Rectal smooth muscle tissue (tissue), 1 donor: ENCODE measurements at regions not wholly inside any gene's neighbourhood (a gene's known extent, or its start where the extent isn't known, plus 50 kb on each side); places are given as distances from the start of the nearest gene placed in this dataset.

ENCODE experiments used
- H3K27ac ChIP-seq: one replicate; pipeline ENCODE4 v1.7.0; 2013; ENCODE audit warnings: low read depth, low read length, inconsistent platforms
- H3K27me3 ChIP-seq: one replicate; pipeline ENCODE4 v1.7.0; 2013; ENCODE audit warnings: low read length; ENCODE audit not compliant: control insufficient read depth, insufficient read depth
- H3K36me3 ChIP-seq: one replicate; pipeline ENCODE4 v1.7.0; 2013; ENCODE audit warnings: low read length; ENCODE audit not compliant: control insufficient read depth, insufficient read depth
- H3K4me1 ChIP-seq: one replicate; pipeline ENCODE4 v1.7.0; 2013; ENCODE audit warnings: low read length; ENCODE audit not compliant: control insufficient read depth, insufficient read depth
- H3K4me3 ChIP-seq: one replicate; pipeline ENCODE4 v1.7.0; 2013; ENCODE audit warnings: low read length
- H3K9ac ChIP-seq: one replicate; pipeline ENCODE4 v1.7.0; 2013; ENCODE audit warnings: low read length

GRCh38 chr22:27437570-27437969 lies 364.0 kb downstream of the MN1 start:
- H3K4me3 ChIP-seq = no peak overlapping the region
- H3K4me1 ChIP-seq = no peaks in the 10 kb centered on the region
- H3K27ac ChIP-seq = peak overlapping the region; percentile 9
- H3K9ac ChIP-seq = no peak overlapping the region
- no peaks in the 10 kb centered on the region for H3K27me3 ChIP-seq
- no peaks in the 10 kb centered on the region for H3K36me3 ChIP-seq

DNA sequence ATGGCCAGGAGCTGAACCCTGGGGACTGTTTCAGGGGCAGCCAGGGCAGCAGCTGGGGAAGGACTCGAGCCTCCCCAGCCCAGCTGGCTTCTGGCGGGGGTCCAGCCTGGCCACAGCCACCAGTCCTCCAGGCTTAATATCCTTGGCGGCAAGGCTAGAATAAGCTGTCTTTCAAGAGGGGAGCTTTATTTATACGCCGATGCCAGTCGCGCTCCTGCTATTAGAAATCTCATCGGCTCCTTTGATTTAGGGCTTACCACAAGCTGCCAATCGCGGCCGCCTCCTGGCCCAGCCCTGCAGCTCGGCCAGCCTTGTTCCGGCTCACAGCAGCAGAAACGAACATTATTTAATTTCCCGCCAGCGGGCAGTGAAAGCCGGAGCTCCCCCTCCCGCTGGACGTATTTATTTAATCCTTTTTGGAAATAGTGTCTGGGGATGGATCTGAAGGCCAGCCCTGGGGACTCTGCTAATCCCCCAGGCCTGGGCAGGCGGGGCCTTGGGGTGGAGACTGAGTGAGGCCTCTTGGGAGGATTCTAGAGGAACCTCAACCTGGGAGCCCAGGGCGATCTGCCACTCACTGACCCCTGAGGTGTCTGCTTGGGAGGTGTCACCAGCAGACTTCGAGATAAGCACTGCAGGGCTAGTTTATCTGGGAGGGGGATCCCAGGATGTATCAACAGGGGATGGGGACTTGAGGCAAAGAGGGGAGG lies 363.1 kb downstream of the MN1 start:
- Histone ChIP-seq H3K36me3 (no peaks in the 10 kb centered on the region), H3K27ac (no peak overlapping the region), H3K27me3 (no peaks in the 10 kb centered on the region), H3K9ac (no peak overlapping the region), H3K4me1 (no peaks in the 10 kb centered on the region), H3K4me3 (no peak overlapping the region)

- H3K4me1 ChIP-seq = no peaks in the 10 kb centered on the region
- H3K36me3 ChIP-seq = no peaks in the 10 kb centered on the region
- no peak overlapping the region for H3K4me3 ChIP-seq
- no peak overlapping the region for H3K27ac ChIP-seq
- H3K9ac ChIP-seq = no peak overlapping the region
- no peaks in the 10 kb centered on the region for H3K27me3 ChIP-seq
Observed at GRCh38 chr22:27439131-27439530, 362.4 kb downstream of the MN1 start.

- Histone ChIP-seq H3K27ac (no peak overlapping the region), H3K9ac (no peak overlapping the region), H3K27me3 (no peaks in the 10 kb centered on the region), H3K4me3 (no peak overlapping the region), H3K36me3 (no peaks in the 10 kb centered on the region), H3K4me1 (no peaks in the 10 kb centered on the region)
Observed at GRCh38 chr22:27440304-27440865, 361.2 kb downstream of the MN1 start.

DNA sequence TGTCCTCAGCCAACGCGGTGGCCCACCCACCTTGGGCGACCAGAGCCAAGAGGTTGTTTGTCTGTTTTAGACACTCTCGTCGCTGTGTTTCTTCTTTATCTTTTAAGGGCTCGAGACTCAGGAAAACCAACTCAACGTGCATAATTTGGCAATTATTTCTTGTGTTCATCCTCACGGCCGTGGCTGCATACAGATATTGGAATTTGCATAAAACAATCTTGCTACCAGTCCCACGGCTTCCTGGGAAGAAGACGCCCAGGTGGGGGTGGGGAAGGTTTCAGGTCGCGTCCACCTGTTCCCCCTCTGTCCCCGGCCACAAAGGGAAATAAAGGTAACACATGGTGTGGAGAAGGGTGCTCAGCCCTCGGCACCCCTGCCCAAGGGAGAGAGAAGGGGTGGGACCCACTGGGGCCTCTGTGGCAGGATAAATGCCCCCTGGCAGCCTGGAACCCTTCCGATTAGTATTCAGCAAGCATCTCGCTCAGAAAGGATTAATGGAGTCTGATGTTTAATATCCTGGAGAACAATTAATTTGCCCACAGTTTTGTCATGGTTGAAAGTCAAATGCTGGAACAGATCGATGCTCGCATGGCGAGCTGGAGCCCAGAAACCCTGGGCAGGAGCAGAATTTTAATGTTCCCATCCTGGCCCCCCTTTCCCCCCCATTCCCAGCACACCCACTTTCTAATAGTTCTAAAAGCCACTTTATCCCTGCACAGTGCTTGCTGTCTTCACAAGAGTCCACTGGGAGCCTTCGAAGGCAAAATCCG lies 359.7 kb downstream of the MN1 start:
- no peaks in the 10 kb centered on the region for H3K4me1 ChIP-seq

DNA sequence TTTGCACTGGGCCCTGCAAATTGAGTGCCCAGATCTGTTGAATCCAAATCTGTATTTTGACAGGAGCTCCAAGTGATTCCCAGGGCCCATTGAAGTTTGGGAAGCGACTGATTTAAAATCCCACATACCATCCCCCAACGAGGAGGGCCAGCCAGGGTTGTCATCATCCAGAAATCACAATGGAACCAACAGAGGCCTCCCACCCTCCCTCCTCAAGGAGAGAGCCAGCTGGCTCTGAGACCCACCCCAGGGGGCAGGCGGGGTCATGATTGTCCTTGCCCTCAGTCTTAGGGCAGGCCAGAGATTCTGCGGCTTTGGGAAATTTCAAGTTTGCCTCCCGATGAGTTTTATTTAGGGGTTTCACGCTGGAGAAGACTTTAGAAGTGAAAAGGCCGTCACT lies 358.2 kb downstream of the MN1 start:
- Histone ChIP-seq H3K27ac (no peak overlapping the region), H3K36me3 (no peaks in the 10 kb centered on the region), H3K9ac (no peak overlapping the region), H3K4me1 (no peaks in the 10 kb centered on the region), H3K27me3 (no peaks in the 10 kb centered on the region), H3K4me3 (no peak overlapping the region)

More for the DNA sequence above, 359.7 kb downstream of the MN1 start:
- Histone ChIP-seq H3K27ac (no peak overlapping the region), H3K9ac (no peak overlapping the region), H3K4me3 (no peak overlapping the region), H3K27me3 (no peaks in the 10 kb centered on the region), H3K36me3 (no peaks in the 10 kb centered on the region)

GRCh38 chr22:27445881-27446280 lies 355.7 kb downstream of the MN1 start:
- no peaks in the 10 kb centered on the region for H3K4me1 ChIP-seq
- no peaks in the 10 kb centered on the region for H3K36me3 ChIP-seq
- H3K27me3 ChIP-seq = no peaks in the 10 kb centered on the region
- no peak overlapping the region for H3K9ac ChIP-seq
- H3K4me3 ChIP-seq = no peak overlapping the region
- H3K27ac ChIP-seq = no peak overlapping the region

- no peaks in the 10 kb centered on the region for H3K36me3 ChIP-seq
Observed at GRCh38 chr22:27447289-27447688, 354.3 kb downstream of the MN1 start.

GRCh38 chr22:27450448-27450847 lies 351.1 kb downstream of the MN1 start:
- no peaks in the 10 kb centered on the region for H3K27me3 ChIP-seq
- H3K27ac ChIP-seq = no peak overlapping the region
- no peaks in the 10 kb centered on the region for H3K36me3 ChIP-seq
- H3K9ac ChIP-seq = no peak overlapping the region
- H3K4me3 ChIP-seq = no peak overlapping the region
- no peaks in the 10 kb centered on the region for H3K4me1 ChIP-seq

More at GRCh38 chr22:27447289-27447688, 354.3 kb downstream of the MN1 start:
- Histone ChIP-seq H3K9ac (no peak overlapping the region), H3K4me1 (no peaks in the 10 kb centered on the region), H3K27me3 (no peaks in the 10 kb centered on the region), H3K4me3 (no peak overlapping the region), H3K27ac (no peak overlapping the region)

DNA sequence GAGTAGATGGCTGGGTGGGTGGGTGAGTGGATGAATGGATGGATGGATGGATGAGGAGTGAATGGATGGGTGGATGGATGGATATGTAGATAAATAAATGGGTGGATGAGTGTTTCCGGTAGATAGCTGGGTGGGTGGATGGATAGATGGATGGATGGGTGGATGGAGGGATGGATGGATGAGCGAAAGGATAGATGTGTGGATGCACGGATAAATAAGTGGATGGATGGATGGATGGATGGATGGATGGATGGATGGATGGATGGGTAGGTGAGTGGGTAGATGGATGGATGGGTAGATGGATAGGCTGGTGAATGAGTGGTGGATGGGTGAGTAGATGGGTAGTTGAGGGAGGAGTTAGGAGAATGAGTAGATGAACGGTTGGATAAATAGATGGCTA lies 349.3 kb downstream of the MN1 start:
- Histone ChIP-seq H3K4me3 (no peak overlapping the region), H3K27me3 (no peaks in the 10 kb centered on the region), H3K27ac (no peak overlapping the region), H3K9ac (no peak overlapping the region), H3K36me3 (no peaks in the 10 kb centered on the region), H3K4me1 (no peaks in the 10 kb centered on the region)

DNA sequence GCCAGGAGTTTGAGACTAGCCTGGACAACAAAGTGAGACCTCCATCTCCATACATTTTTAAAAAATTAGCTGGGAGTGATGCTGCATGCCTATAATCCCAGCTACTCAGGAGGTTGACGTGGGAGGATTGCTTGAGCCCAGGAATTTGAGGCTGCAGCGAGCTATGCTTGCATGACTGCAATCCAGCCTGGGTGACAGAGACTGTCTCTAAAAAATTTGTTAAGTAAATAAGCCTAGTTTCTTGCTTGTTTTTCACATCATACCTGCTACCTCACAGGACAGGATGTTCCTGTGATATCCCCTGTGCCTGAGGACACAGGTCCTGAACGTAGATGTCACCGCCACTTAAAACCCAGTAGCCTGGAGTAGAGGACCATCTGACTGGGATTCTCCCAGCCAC lies 348.6 kb downstream of the MN1 start:
- Histone ChIP-seq H3K27me3 (no peaks in the 10 kb centered on the region), H3K36me3 (no peaks in the 10 kb centered on the region), H3K27ac (no peak overlapping the region), H3K4me1 (no peaks in the 10 kb centered on the region), H3K4me3 (no peak overlapping the region), H3K9ac (no peak overlapping the region)

DNA sequence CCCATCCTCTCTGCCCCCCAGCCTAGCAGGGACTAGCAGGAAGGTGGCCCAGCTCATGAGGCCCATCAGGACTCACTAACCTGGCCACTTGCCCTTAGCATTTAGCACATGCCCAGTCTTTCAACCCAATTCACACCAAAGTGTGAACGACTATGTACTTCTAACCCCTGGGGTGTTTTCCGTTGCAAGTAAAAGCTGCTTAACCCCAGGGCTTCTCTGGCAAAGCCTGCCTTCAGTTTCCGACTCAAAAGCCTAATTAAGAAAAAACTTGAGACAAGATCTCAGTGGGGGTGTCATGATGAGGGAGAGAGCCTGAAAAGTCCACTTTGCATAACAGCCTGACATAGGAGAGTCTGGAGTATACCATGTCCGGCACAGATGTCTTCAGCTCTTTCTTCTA lies 347.8 kb downstream of the MN1 start:
- H3K27me3 ChIP-seq = no peaks in the 10 kb centered on the region

More for the DNA sequence above, 347.8 kb downstream of the MN1 start:
- Histone ChIP-seq H3K27ac (no peak overlapping the region), H3K4me1 (no peaks in the 10 kb centered on the region), H3K9ac (no peak overlapping the region), H3K4me3 (no peak overlapping the region), H3K36me3 (no peaks in the 10 kb centered on the region)
